AG04449 (cell line): ENCODE measurements at regions not wholly inside any gene's neighbourhood (a gene's known extent, or its start where the extent isn't known, plus 50 kb on each side); places are given as distances from the start of the nearest gene placed in this dataset.

Experiments used
- CTCF ChIA-PET: fragments of 350-600 bp; formaldehyde crosslinking; extraction: SDS; loops from one replicate; lab custom pipeline; 2021; ENCODE audit warnings: antibody characterized with exemption; lab: Yijun Ruan, JAX
- POLR2A ChIA-PET: fragments of 400-600, 350-600 bp; formaldehyde crosslinking; extraction: SDS; loops from one replicate; lab custom pipeline; 2020; ENCODE audit warnings: antibody characterized with exemption, inconsistent platforms; lab: Yijun Ruan, JAX
- DNase-seq: peaks from one replicate; pipeline ENCODE4 v3.0.0-alpha.2; 2010; ENCODE audit warnings: low read depth, low spot score
- H3K4me3 ChIP-seq: 2 replicates; pipeline ENCODE4 v1.5.1; 2011; ENCODE audit warnings: low read depth, mild to moderate bottlenecking, control low read depth, low read length
- CTCF ChIP-seq: IDR thresholded peaks from one replicate; pipeline ENCODE4 v1.5.1; 2011; ENCODE audit warnings: mild to moderate bottlenecking, moderate library complexity, low read length, control low read depth, inconsistent platforms; ENCODE audit not compliant: insufficient read depth; ENCODE audit errors: missing control alignments

- TF ChIP-seq CTCF: no peak
- ChIA-PET POLR2A (no interaction called here), CTCF (interaction anchor here (2.2 kb wide), 1 partner anchor 23 kb away, joined by 7 read pairs; no protein-coding TSS in a partner anchor)
- H3K4me3 ChIP-seq: no peak overlapping the region
- no peak for DNase-seq
Observed at GRCh38 chrX:45778616-45779015, 577.9 kb upstream of the DIPK2B start.

DNA sequence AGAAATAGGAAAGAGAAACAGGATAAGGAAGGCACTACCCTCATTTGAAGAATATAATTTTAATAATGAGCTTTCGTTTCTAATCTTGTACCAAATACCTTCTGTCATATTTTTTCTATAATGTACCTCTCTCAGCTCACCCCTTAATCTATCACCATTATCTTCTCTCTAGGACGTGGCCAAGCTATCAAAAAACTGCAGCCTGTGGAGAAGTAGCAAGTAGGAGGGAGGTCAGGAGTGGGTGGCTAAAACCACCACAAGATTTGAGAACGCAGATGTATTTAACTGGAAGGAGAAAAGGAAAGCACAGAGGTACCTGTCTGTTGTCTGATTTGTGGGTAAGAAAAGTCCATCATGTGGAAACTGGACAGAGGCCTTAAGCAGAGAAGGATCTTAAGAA is 576.7 kb upstream of the DIPK2B start:
- ChIA-PET CTCF (interaction anchor here (2.2 kb wide), 1 partner anchor 24 kb away, joined by 7 read pairs; no protein-coding TSS in a partner anchor), POLR2A (no interaction called here)
- no peak overlapping the region for H3K4me3 ChIP-seq
- no peak for DNase-seq
- TF ChIP-seq CTCF: no peak

DNA sequence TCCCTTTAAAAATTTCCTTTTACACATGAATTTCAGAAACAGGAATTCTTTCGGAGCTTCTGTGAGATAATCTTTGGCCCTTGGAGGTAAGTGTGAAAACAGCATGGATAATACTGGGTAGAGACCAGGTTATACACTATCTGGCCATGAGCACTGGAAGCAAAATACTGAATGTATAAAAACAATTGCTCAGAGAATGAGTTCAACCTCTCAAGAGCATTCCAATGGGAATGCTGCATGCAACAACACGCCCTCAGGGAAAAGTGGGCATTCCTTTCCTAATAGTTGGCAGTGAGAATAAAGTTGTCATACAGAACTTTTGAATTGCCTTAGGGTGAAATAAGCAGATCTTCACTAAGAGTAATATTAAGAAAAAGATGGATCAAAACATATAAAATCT is 574.8 kb upstream of the DIPK2B start:
- no peak overlapping the region; the same call in 1 of the 2 replicates for H3K4me3 ChIP-seq
- POLR2A ChIA-PET: interaction anchor here (1.2 kb wide), 4 partner anchors 9 to 65 kb away, joined by 3 to 4 read pairs (median 3); no protein-coding TSS in a partner anchor
- no peak for DNase-seq
- CTCF ChIA-PET: interaction anchor here (0.9 to 1.0 kb wide), 3 partner anchors 9 to 25 kb away, joined by 3 read pairs; no protein-coding TSS in a partner anchor
- TF ChIP-seq CTCF: no peak

DNA sequence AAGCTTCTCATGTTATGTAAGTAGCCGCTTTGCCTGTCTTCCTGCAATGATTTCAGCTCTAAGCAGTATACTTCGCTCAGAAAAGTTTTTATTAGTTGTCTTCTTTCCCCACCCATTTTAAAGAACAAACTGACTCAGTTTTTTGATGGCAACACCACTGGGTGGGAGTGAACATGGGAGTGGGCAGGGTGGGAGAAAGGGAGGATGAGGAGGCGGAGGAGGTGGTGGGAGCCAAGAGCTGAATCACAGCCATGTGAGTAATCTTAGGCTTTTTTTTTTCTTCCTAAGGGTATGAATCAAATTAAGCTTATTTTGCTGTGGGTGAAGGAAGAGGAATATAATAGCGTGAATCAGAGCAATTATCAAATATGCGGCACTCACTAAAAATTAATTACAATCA is 574.3 kb upstream of the DIPK2B start:
- H3K4me3 ChIP-seq: no peak overlapping the region; the same call in 1 of the 2 replicates
- TF ChIP-seq CTCF: no peak
- POLR2A ChIA-PET: interaction anchor here (0.6 to 1.5 kb wide), 7 partner anchors 8 to 65 kb away, joined by 3 to 4 read pairs (median 3); no protein-coding TSS in a partner anchor
- no peak for DNase-seq
- CTCF ChIA-PET: interaction anchor here (0.9 to 2.0 kb wide), 4 partner anchors 10 to 260 kb away, joined by 3 to 9 read pairs (median 3); no protein-coding TSS in a partner anchor

DNA sequence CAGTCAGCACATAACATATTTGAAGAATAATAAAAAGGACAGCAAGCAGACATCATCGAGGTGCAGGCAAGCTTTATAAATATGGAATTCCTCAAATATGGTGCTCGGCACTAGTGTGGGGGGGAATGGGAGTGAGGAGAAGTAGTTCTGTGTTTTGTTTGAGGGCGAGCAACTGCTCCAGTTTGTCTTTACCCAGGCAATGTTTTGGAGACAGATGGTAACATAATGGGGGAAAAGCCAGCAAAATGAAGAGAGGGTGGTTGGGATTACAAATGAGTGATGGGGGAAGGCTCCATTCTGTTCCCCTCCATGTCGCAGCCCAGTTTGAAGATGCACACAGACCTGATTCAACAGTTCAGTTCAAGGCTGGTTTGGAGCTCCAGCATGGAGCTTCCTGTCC is 572.9 kb upstream of the DIPK2B start:
- no peak for DNase-seq
- ChIA-PET CTCF (interaction anchor here (2.0 kb wide), 1 partner anchor 258 kb away, joined by 9 read pairs; no protein-coding TSS in a partner anchor), POLR2A (interaction anchor here (0.8 to 1.5 kb wide), 2 partner anchors 10 to 22 kb away, joined by 4 read pairs; no protein-coding TSS in a partner anchor)
- no peak for TF ChIP-seq CTCF
- H3K4me3 ChIP-seq: no peak overlapping the region

GRCh38 chrX:45771560-45772340 is 571.1 kb upstream of the DIPK2B start:
- DNase-seq: no peak
- TF ChIP-seq CTCF: no peak
- ChIA-PET POLR2A (interaction anchor here (0.7 to 3.7 kb wide), 10 partner anchors 10 to 292 kb away, joined by 3 to 27 read pairs (median 4); no protein-coding TSS in a partner anchor), CTCF (no interaction called here)
- peak overlapping the region; percentile 65 for H3K4me3 ChIP-seq
